ENCODE measurements at regions not wholly inside any gene's neighbourhood (a gene's known extent, or its start where the extent isn't known, plus 50 kb on each side); places are given as distances from the start of the nearest gene placed in this dataset.

DNA sequence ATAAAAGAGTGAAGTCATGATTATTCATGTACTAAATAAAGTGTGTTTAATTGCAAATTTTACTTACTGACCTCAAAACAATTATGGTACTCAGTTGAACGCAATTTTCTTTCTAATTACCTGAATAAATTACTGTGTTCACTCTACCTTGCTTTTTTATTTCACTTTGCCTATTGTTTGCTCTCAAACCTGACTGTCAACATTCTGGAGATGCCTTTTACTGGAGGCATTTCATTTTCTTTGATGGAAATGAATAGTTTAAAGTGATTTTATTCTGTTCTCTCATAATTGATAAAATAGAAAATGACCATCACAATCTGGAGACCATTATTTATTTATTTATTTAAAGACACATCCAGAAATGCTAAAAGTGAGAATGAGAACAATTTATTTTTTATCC lies 811.5 kb upstream of the ATXN8OS start:
- no peak for TF ChIP-seq CTCF (IDR thresholded peaks at IDR 0.05)
- TF ChIP-seq POLR2A (IDR thresholded peaks at IDR 0.05): no peak

Measured in heart left ventricle (tissue), 13 donors.